SJCRH30 (cell line): ENCODE measurements at regions not wholly inside any gene's neighbourhood (a gene's known extent, or its start where the extent isn't known, plus 50 kb on each side); places are given as distances from the start of the nearest gene placed in this dataset.

Source experiments
- DNase-seq, 2 experiments: peaks; one replicate each; pipeline ENCODE4 v3.0.0-alpha.2; 2015 to 2020
- H3K27ac ChIP-seq: fragments of 250-450 bp; sonication (Bioruptor Pico); 2 replicates; pipeline ENCODE4 v1.5.1; 2020; ENCODE audit warnings: mild to moderate bottlenecking, moderate library complexity
- H3K27me3 ChIP-seq: fragments of 250-450 bp; sonication (Bioruptor Pico); 2 replicates; pipeline ENCODE4 v1.5.1; 2020; ENCODE audit warnings: mild to moderate bottlenecking, moderate library complexity
- H3K36me3 ChIP-seq: fragments of 250-450 bp; sonication (Bioruptor Pico); 2 replicates; pipeline ENCODE4 v1.5.1; 2020; ENCODE audit warnings: mild to moderate bottlenecking, moderate library complexity
- H3K4me1 ChIP-seq: fragments of 250-450 bp; sonication (Bioruptor Pico); 2 replicates; pipeline ENCODE4 v1.5.1; 2020; ENCODE audit warnings: mild to moderate bottlenecking, moderate library complexity
- H3K4me3 ChIP-seq: fragments of 250-450 bp; sonication (Bioruptor Pico); 2 replicates; pipeline ENCODE4 v1.5.1; 2020; ENCODE audit warnings: mild to moderate bottlenecking, moderate library complexity
- H3K9me3 ChIP-seq: fragments of 250-450 bp; sonication (Bioruptor Pico); replicated peaks from 2 replicates; pipeline ENCODE4 v1.5.1; 2020; ENCODE audit warnings: mild to moderate bottlenecking, moderate library complexity

GRCh38 chr5:18961234-18961633 is 1026.8 kb downstream of the CDH18 start:
- Histone ChIP-seq H3K4me1 (no peaks in the 10 kb centered on the region), H3K9me3 (no peaks in the 10 kb centered on the region), H3K36me3 (no peaks in the 10 kb centered on the region), H3K4me3 (no peak overlapping the region), H3K27ac (no peak overlapping the region), H3K27me3 (no peaks in the 10 kb centered on the region)
- DNase-seq, result no peak

- no peaks in the 10 kb centered on the region for H3K9me3 ChIP-seq
- H3K27ac ChIP-seq, result no peak overlapping the region
- H3K27me3 ChIP-seq, result no peaks in the 10 kb centered on the region
- H3K4me1 ChIP-seq, result no peaks in the 10 kb centered on the region
- no peak for DNase-seq
- no peaks in the 10 kb centered on the region for H3K36me3 ChIP-seq
- no peak overlapping the region for H3K4me3 ChIP-seq
Measured at GRCh38 chr5:18965893-18966292, 1022.1 kb downstream of the CDH18 start.

- no peaks in the 10 kb centered on the region for H3K4me1 ChIP-seq
- no peaks in the 10 kb centered on the region for H3K36me3 ChIP-seq
- H3K9me3 ChIP-seq, result no peaks in the 10 kb centered on the region
- no peak for DNase-seq
- no peak overlapping the region for H3K27ac ChIP-seq
- no peak overlapping the region for H3K4me3 ChIP-seq
- H3K27me3 ChIP-seq, result no peaks in the 10 kb centered on the region
Measured at GRCh38 chr5:18967637-18968036, 1020.4 kb downstream of the CDH18 start.

- no peaks in the 10 kb centered on the region for H3K27me3 ChIP-seq
- DNase-seq, result no peak
- no peak overlapping the region for H3K4me3 ChIP-seq
- no peak overlapping the region for H3K27ac ChIP-seq
- H3K36me3 ChIP-seq, result no peaks in the 10 kb centered on the region
- no peaks in the 10 kb centered on the region for H3K4me1 ChIP-seq
- H3K9me3 ChIP-seq, result no peaks in the 10 kb centered on the region
Measured at GRCh38 chr5:18968966-18969365, 1019.0 kb downstream of the CDH18 start.

- H3K4me1 ChIP-seq, result no peaks in the 10 kb centered on the region
- H3K4me3 ChIP-seq, result no peak overlapping the region
- no peak overlapping the region for H3K27ac ChIP-seq
- H3K27me3 ChIP-seq, result no peaks in the 10 kb centered on the region
- DNase-seq, result no peak
- H3K36me3 ChIP-seq, result no peaks in the 10 kb centered on the region
- H3K9me3 ChIP-seq, result no peaks in the 10 kb centered on the region
Measured at GRCh38 chr5:18970000-18970399, 1018.0 kb downstream of the CDH18 start.

GRCh38 chr5:18972177-18972576 is 1015.8 kb downstream of the CDH18 start:
- Histone ChIP-seq H3K36me3 (no peaks in the 10 kb centered on the region), H3K4me1 (no peaks in the 10 kb centered on the region), H3K27ac (no peak overlapping the region), H3K4me3 (no peak overlapping the region), H3K9me3 (no peaks in the 10 kb centered on the region), H3K27me3 (no peaks in the 10 kb centered on the region)
- no peak for DNase-seq

- H3K36me3 ChIP-seq, result no peaks in the 10 kb centered on the region
- no peak for DNase-seq
- no peaks in the 10 kb centered on the region for H3K4me1 ChIP-seq
- H3K9me3 ChIP-seq, result no peaks in the 10 kb centered on the region
- H3K27ac ChIP-seq, result no peak overlapping the region
- H3K27me3 ChIP-seq, result no peaks in the 10 kb centered on the region
- H3K4me3 ChIP-seq, result no peak overlapping the region
Measured at GRCh38 chr5:18975624-18976023, 1012.4 kb downstream of the CDH18 start.

- H3K27me3 ChIP-seq, result no peaks in the 10 kb centered on the region
- H3K4me1 ChIP-seq, result no peaks in the 10 kb centered on the region
- no peak overlapping the region for H3K27ac ChIP-seq
- no peak overlapping the region for H3K4me3 ChIP-seq
- no peak for DNase-seq
- H3K9me3 ChIP-seq, result no peaks in the 10 kb centered on the region
- H3K36me3 ChIP-seq, result no peaks in the 10 kb centered on the region
Measured at GRCh38 chr5:18977880-18978279, 1010.1 kb downstream of the CDH18 start.

- no peak for DNase-seq
- Histone ChIP-seq H3K4me3 (no peak overlapping the region), H3K36me3 (no peaks in the 10 kb centered on the region), H3K27ac (no peak overlapping the region), H3K9me3 (no peaks in the 10 kb centered on the region), H3K27me3 (no peaks in the 10 kb centered on the region), H3K4me1 (no peaks in the 10 kb centered on the region)
Measured at GRCh38 chr5:18984559-18985080, 1003.4 kb downstream of the CDH18 start.

- no peaks in the 10 kb centered on the region for H3K36me3 ChIP-seq
Measured at GRCh38 chr5:18985171-18985758, 1002.7 kb downstream of the CDH18 start.

GRCh38 chr5:18987101-18987500 is 1000.9 kb downstream of the CDH18 start:
- Histone ChIP-seq H3K27ac (no peak overlapping the region), H3K27me3 (no peaks in the 10 kb centered on the region), H3K4me1 (no peaks in the 10 kb centered on the region), H3K4me3 (no peak overlapping the region), H3K36me3 (no peaks in the 10 kb centered on the region), H3K9me3 (no peaks in the 10 kb centered on the region)
- no peak for DNase-seq

More at GRCh38 chr5:18985171-18985758, 1002.7 kb downstream of the CDH18 start:
- Histone ChIP-seq H3K27me3 (no peaks in the 10 kb centered on the region), H3K27ac (no peak overlapping the region), H3K9me3 (no peaks in the 10 kb centered on the region), H3K4me3 (no peak overlapping the region), H3K4me1 (no peaks in the 10 kb centered on the region)
- no peak for DNase-seq

GRCh38 chr5:18990852-18991251 is 997.1 kb downstream of the CDH18 start:
- no peaks in the 10 kb centered on the region for H3K9me3 ChIP-seq
- no peak overlapping the region for H3K4me3 ChIP-seq
- no peaks in the 10 kb centered on the region for H3K36me3 ChIP-seq
- H3K27ac ChIP-seq, result no peak overlapping the region
- H3K27me3 ChIP-seq, result no peaks in the 10 kb centered on the region
- H3K4me1 ChIP-seq, result no peaks in the 10 kb centered on the region
- no peak for DNase-seq

- Histone ChIP-seq H3K27me3 (no peaks in the 10 kb centered on the region), H3K9me3 (no peaks in the 10 kb centered on the region), H3K4me1 (no peaks in the 10 kb centered on the region), H3K4me3 (no peak overlapping the region), H3K36me3 (no peaks in the 10 kb centered on the region), H3K27ac (no peak overlapping the region)
- no peak for DNase-seq
Measured at GRCh38 chr5:18992264-18992663, 995.7 kb downstream of the CDH18 start.

- H3K9me3 ChIP-seq, result no peaks in the 10 kb centered on the region
- H3K4me3 ChIP-seq, result no peak overlapping the region
- no peaks in the 10 kb centered on the region for H3K4me1 ChIP-seq
- DNase-seq, result no peak
- H3K36me3 ChIP-seq, result no peaks in the 10 kb centered on the region
- H3K27me3 ChIP-seq, result no peaks in the 10 kb centered on the region
- H3K27ac ChIP-seq, result no peak overlapping the region
Measured at GRCh38 chr5:18999478-18999877, 988.5 kb downstream of the CDH18 start.

- DNase-seq, result no peak
- Histone ChIP-seq H3K4me1 (no peaks in the 10 kb centered on the region), H3K27ac (no peak overlapping the region), H3K27me3 (no peaks in the 10 kb centered on the region), H3K4me3 (no peak overlapping the region), H3K9me3 (no peaks in the 10 kb centered on the region), H3K36me3 (no peaks in the 10 kb centered on the region)
Measured at GRCh38 chr5:19001054-19001453, 986.9 kb downstream of the CDH18 start.

- Histone ChIP-seq H3K9me3 (no peaks in the 10 kb centered on the region), H3K27ac (no peak overlapping the region), H3K4me3 (no peak overlapping the region), H3K4me1 (no peaks in the 10 kb centered on the region), H3K27me3 (no peaks in the 10 kb centered on the region), H3K36me3 (no peaks in the 10 kb centered on the region)
- no peak for DNase-seq
Measured at GRCh38 chr5:19001539-19001938, 986.5 kb downstream of the CDH18 start.
